ENCODE measurements at regions not wholly inside any gene's neighbourhood (a gene's known extent, or its start where the extent isn't known, plus 50 kb on each side); places are given as distances from the start of the nearest gene placed in this dataset.

- ChIA-PET POLR2A (interaction anchor here (1.1 kb wide), 1 partner anchor 79 kb away, joined by 8 read pairs; no protein-coding TSS in a partner anchor), CTCF (no interaction called here)
- DNase-seq (no peak), ATAC-seq (no peak)
- Mint-ChIP-seq H3K9me3 (ENCODE audit: low read depth) (peaks cover 6% of the 10 kb centered on the region), H3K27ac (no peak overlapping the region), H3K27me3 (peaks cover 46% of the 10 kb centered on the region), H3K4me3 (no peak overlapping the region), H3K4me1 (peaks cover 8% of the 10 kb centered on the region), H3K36me3 (ENCODE audit: low read depth) (no peaks in the 10 kb centered on the region)
- intact Hi-C loops (cut with DNase I, micrococcal nuclease) = no loop called here
These were observed 75.9 kb upstream of the TMPO start for GRCh38 chr12:98439471-98439951.

- ATAC-seq = peak; percentile 85
- Mint-ChIP-seq H3K27ac (no peak overlapping the region), H3K4me1 (peaks cover 8% of the 10 kb centered on the region), H3K4me3 (no peak overlapping the region), H3K27me3 (peaks cover 43% of the 10 kb centered on the region), H3K9me3 (ENCODE audit: low read depth) (peaks cover 3% of the 10 kb centered on the region), H3K36me3 (ENCODE audit: low read depth) (no peaks in the 10 kb centered on the region)
- ChIA-PET CTCF (interaction anchor here (1.6 kb wide), 1 partner anchor 92 kb away, joined by 3 read pairs; no protein-coding TSS in a partner anchor), POLR2A (interaction anchor here (1.1 kb wide), 1 partner anchor 78 kb away, joined by 8 read pairs; no protein-coding TSS in a partner anchor)
- intact Hi-C loops (cut with DNase I, micrococcal nuclease) = no loop called here
- peak; percentile 39 for DNase-seq
These were observed 75.3 kb upstream of the TMPO start for GRCh38 chr12:98439981-98440581.

GRCh38 chr12:98446060-98446459 lies 69.3 kb upstream of the TMPO start:
- Mint-ChIP-seq H3K27ac (no peak overlapping the region), H3K9me3 (ENCODE audit: low read depth) (no peaks in the 10 kb centered on the region), H3K36me3 (ENCODE audit: low read depth) (no peaks in the 10 kb centered on the region), H3K4me1 (no peaks in the 10 kb centered on the region), H3K27me3 (peaks cover 16% of the 10 kb centered on the region), H3K4me3 (no peak overlapping the region)
- DNase-seq = no peak
- ChIA-PET POLR2A (no interaction called here), CTCF (interaction anchor here (0.5 to 0.6 kb wide), 2 partner anchors 538 to 1800 kb away, joined by 3 to 5 read pairs; no protein-coding TSS in a partner anchor)
- intact Hi-C loops (cut with DNase I, micrococcal nuclease) = no loop called here
- ATAC-seq = no peak

GRCh38 chr12:98446682-98447081 lies 68.7 kb upstream of the TMPO start:
- no peak overlapping the region for H3K27ac Mint-ChIP-seq
- no peak for DNase-seq
- no peak for ATAC-seq
- H3K9me3 Mint-ChIP-seq (ENCODE audit: low read depth) = no peaks in the 10 kb centered on the region
- H3K4me3 Mint-ChIP-seq = no peak overlapping the region
- intact Hi-C loops (cut with DNase I, micrococcal nuclease) = no loop called here
- no peaks in the 10 kb centered on the region for H3K36me3 Mint-ChIP-seq (ENCODE audit: low read depth)
- ChIA-PET POLR2A (no interaction called here), CTCF (interaction anchor here (0.5 kb wide), 1 partner anchor 1799 kb away, joined by 3 read pairs; no protein-coding TSS in a partner anchor)
- peaks cover 18% of the 10 kb centered on the region for H3K27me3 Mint-ChIP-seq
- no peaks in the 10 kb centered on the region for H3K4me1 Mint-ChIP-seq

GRCh38 chr12:98449584-98449983 lies 65.8 kb upstream of the TMPO start:
- H3K27me3 Mint-ChIP-seq = peaks cover 16% of the 10 kb centered on the region
- intact Hi-C loops (cut with DNase I, micrococcal nuclease) = no loop called here
- H3K4me3 Mint-ChIP-seq = no peak overlapping the region
- POLR2A ChIA-PET = no interaction called here
- ATAC-seq (no peak), DNase-seq (no peak)
- no peak overlapping the region for H3K27ac Mint-ChIP-seq
- no peaks in the 10 kb centered on the region for H3K9me3 Mint-ChIP-seq (ENCODE audit: low read depth)
- H3K36me3 Mint-ChIP-seq (ENCODE audit: low read depth) = no peaks in the 10 kb centered on the region
- CTCF ChIA-PET = no interaction called here
- H3K4me1 Mint-ChIP-seq = peaks cover 7% of the 10 kb centered on the region

GRCh38 chr12:98453070-98453469 lies 62.3 kb upstream of the TMPO start:
- Mint-ChIP-seq H3K27ac (no peak overlapping the region), H3K4me3 (no peak overlapping the region), H3K27me3 (peaks cover 31% of the 10 kb centered on the region), H3K9me3 (ENCODE audit: low read depth) (no peaks in the 10 kb centered on the region), H3K36me3 (ENCODE audit: low read depth) (no peaks in the 10 kb centered on the region), H3K4me1 (peaks cover 14% of the 10 kb centered on the region)
- peak; percentile 42 for DNase-seq
- peak; percentile 84 for ATAC-seq
- ChIA-PET CTCF (interaction anchor here (0.6 to 1.2 kb wide), 2 partner anchors 104 to 156 kb away, joined by 3 read pairs; no protein-coding TSS in a partner anchor), POLR2A (no interaction called here)
- intact Hi-C loops (cut with DNase I, micrococcal nuclease) = no loop called here

GRCh38 chr12:98453492-98453891 lies 61.9 kb upstream of the TMPO start:
- DNase-seq (no peak), ATAC-seq (no peak)
- intact Hi-C loops (cut with DNase I, micrococcal nuclease) = no loop called here
- Mint-ChIP-seq H3K4me1 (peaks cover 14% of the 10 kb centered on the region), H3K36me3 (ENCODE audit: low read depth) (no peaks in the 10 kb centered on the region), H3K9me3 (ENCODE audit: low read depth) (no peaks in the 10 kb centered on the region), H3K4me3 (no peak overlapping the region), H3K27ac (no peak overlapping the region), H3K27me3 (peaks cover 31% of the 10 kb centered on the region)
- CTCF ChIA-PET = interaction anchor here (0.6 to 1.2 kb wide), 2 partner anchors 105 to 156 kb away, joined by 3 read pairs; no protein-coding TSS in a partner anchor
- POLR2A ChIA-PET = no interaction called here

- intact Hi-C loops (cut with DNase I, micrococcal nuclease) = no loop called here
- Mint-ChIP-seq H3K27ac (no peak overlapping the region), H3K9me3 (ENCODE audit: low read depth) (no peaks in the 10 kb centered on the region), H3K4me3 (no peak overlapping the region), H3K27me3 (peaks cover 29% of the 10 kb centered on the region), H3K4me1 (peaks cover 14% of the 10 kb centered on the region), H3K36me3 (ENCODE audit: low read depth) (no peaks in the 10 kb centered on the region)
- ATAC-seq (no peak), DNase-seq (no peak)
- ChIA-PET POLR2A (no interaction called here), CTCF (interaction anchor here (1.0 to 2.0 kb wide), 2 partner anchors 36 to 37 kb away, joined by 4 to 12 read pairs; no protein-coding TSS in a partner anchor)
These were observed 59.3 kb upstream of the TMPO start for GRCh38 chr12:98456041-98456440.

- H3K36me3 Mint-ChIP-seq (ENCODE audit: low read depth) = no peaks in the 10 kb centered on the region
- intact Hi-C loops (cut with DNase I, micrococcal nuclease) = no loop called here
- no peak overlapping the region for H3K27ac Mint-ChIP-seq
- POLR2A ChIA-PET = no interaction called here
- peak; percentile 51 for ATAC-seq
- peak overlapping the region; percentile 28 for H3K4me3 Mint-ChIP-seq
- H3K9me3 Mint-ChIP-seq (ENCODE audit: low read depth) = no peaks in the 10 kb centered on the region
- peaks cover 27% of the 10 kb centered on the region for H3K27me3 Mint-ChIP-seq
- H3K4me1 Mint-ChIP-seq = peaks cover 14% of the 10 kb centered on the region
- CTCF ChIA-PET = interaction anchor here (0.6 to 2.0 kb wide), 2 partner anchors 35 to 1516 kb away, joined by 3 to 12 read pairs; no protein-coding TSS in a partner anchor
- peak; percentile 43 for DNase-seq
These were observed 58.5 kb upstream of the TMPO start for GRCh38 chr12:98456576-98457573.

GRCh38 chr12:98464190-98464589 lies 51.2 kb upstream of the TMPO start:
- H3K9me3 Mint-ChIP-seq (ENCODE audit: low read depth) = no peaks in the 10 kb centered on the region
- POLR2A ChIA-PET = no interaction called here
- no peaks in the 10 kb centered on the region for H3K36me3 Mint-ChIP-seq (ENCODE audit: low read depth)
- CTCF ChIA-PET = interaction anchor here (1.1 to 1.5 kb wide), 2 partner anchors 67 to 68 kb away, joined by 3 to 4 read pairs; no protein-coding TSS in a partner anchor
- DNase-seq (peak; percentile 7), ATAC-seq (peak; percentile 34)
- no peak overlapping the region for H3K4me3 Mint-ChIP-seq
- no peak overlapping the region for H3K27ac Mint-ChIP-seq
- H3K27me3 Mint-ChIP-seq = no peaks in the 10 kb centered on the region
- peaks cover 24% of the 10 kb centered on the region for H3K4me1 Mint-ChIP-seq
- intact Hi-C loops (cut with DNase I, micrococcal nuclease) = no loop called here

GRCh38 chr12:98465505-98465904 lies 49.9 kb upstream of the TMPO start:
- Mint-ChIP-seq H3K4me1 (peaks cover 24% of the 10 kb centered on the region), H3K27me3 (no peaks in the 10 kb centered on the region), H3K27ac (no peak overlapping the region), H3K9me3 (ENCODE audit: low read depth) (no peaks in the 10 kb centered on the region), H3K4me3 (no peak overlapping the region), H3K36me3 (ENCODE audit: low read depth) (no peaks in the 10 kb centered on the region)
- peak; percentile 48 for ATAC-seq
- POLR2A ChIA-PET = no interaction called here
- intact Hi-C loops (cut with DNase I, micrococcal nuclease) = no loop called here
- CTCF ChIA-PET = no interaction called here
- no peak for DNase-seq
